ENCODE measurements at regions not wholly inside any gene's neighbourhood (a gene's known extent, or its start where the extent isn't known, plus 50 kb on each side); places are given as distances from the start of the nearest gene placed in this dataset.

DNA sequence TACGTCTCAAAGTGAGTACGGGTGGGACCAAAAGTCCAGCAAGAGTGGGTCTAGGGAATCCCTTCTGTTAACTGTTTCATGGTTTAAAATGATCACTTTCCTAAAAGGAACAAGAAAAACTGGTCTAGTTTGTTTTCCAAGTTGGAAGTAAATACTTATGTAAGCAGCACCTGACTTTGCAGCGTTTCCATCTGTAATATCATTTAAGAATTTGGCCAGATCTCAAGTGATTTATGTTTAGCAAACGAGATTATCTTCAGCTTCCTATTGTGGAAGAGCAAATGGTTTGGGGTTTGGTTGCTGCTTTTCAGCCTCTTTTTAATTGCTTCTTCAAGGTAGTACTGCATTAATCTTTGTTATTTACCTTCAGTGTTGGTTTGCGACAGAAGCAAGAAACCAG is 50.4 kb downstream of the FHIP1A start:
- Histone ChIP-seq H3K4me3 (no peak overlapping the region), H3K36me3 (no peaks in the 10 kb centered on the region), H3K9me3 (no peaks in the 10 kb centered on the region), H3K27me3 (no peaks in the 10 kb centered on the region), H3K27ac (no peak overlapping the region), H3K4me1 (peaks cover 32% of the 10 kb centered on the region)
- TF ChIP-seq POLR2AphosphoS5 (IDR thresholded peaks at IDR 0.05) = no peak
- TF ChIP-seq, protein P1, sequence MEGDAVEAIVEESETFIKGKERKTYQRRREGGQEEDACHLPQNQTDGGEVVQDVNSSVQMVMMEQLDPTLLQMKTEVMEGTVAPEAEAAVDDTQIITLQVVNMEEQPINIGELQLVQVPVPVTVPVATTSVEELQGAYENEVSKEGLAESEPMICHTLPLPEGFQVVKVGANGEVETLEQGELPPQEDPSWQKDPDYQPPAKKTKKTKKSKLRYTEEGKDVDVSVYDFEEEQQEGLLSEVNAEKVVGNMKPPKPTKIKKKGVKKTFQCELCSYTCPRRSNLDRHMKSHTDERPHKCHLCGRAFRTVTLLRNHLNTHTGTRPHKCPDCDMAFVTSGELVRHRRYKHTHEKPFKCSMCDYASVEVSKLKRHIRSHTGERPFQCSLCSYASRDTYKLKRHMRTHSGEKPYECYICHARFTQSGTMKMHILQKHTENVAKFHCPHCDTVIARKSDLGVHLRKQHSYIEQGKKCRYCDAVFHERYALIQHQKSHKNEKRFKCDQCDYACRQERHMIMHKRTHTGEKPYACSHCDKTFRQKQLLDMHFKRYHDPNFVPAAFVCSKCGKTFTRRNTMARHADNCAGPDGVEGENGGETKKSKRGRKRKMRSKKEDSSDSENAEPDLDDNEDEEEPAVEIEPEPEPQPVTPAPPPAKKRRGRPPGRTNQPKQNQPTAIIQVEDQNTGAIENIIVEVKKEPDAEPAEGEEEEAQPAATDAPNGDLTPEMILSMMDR (IDR thresholded peaks at IDR 0.05) = no peak
- no peak for TF ChIP-seq EP300 (IDR thresholded peaks at IDR 0.05)
- no peak for TF ChIP-seq POLR2A (IDR thresholded peaks at IDR 0.05)
- WGBS = 38% methylated on average over 5 of the region's 5 CpGs
- no peak for DNase-seq (ENCODE audit: low spot score in 2 of 2)

DNA sequence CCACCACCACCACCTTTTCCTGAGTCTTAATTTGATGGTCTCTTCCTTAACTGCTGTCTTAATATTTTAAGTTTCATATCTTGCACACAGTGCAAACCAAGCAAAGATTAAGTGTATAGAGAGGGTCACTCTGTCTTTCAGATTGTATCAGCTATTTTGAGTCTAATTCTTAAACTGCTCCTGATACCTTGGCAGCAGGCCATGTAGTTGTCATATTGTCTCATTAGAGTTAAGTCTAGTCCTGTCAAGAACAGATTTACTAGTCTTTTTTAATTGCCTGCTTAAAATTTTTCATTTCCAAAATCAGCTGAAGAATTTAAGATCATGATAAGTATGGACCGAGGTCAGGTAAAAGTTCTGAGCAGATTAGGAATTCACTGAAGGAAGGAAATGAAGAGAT is 51.5 kb downstream of the FHIP1A start:
- Histone ChIP-seq H3K27me3 (no peaks in the 10 kb centered on the region), H3K4me1 (peaks cover 32% of the 10 kb centered on the region), H3K27ac (no peak overlapping the region), H3K9me3 (no peaks in the 10 kb centered on the region), H3K4me3 (no peak overlapping the region), H3K36me3 (no peaks in the 10 kb centered on the region)
- TF ChIP-seq POLR2AphosphoS5 (IDR thresholded peaks at IDR 0.05) (no peak), EP300 (IDR thresholded peaks at IDR 0.05) (no peak), POLR2A (IDR thresholded peaks at IDR 0.05) (no peak)
- TF ChIP-seq, protein P1 (IDR thresholded peaks at IDR 0.05) = no peak
- DNase-seq (ENCODE audit: low spot score in 2 of 2) = no peak
- WGBS = 29% methylated on average over 1 of the region's 1 CpG

DNA sequence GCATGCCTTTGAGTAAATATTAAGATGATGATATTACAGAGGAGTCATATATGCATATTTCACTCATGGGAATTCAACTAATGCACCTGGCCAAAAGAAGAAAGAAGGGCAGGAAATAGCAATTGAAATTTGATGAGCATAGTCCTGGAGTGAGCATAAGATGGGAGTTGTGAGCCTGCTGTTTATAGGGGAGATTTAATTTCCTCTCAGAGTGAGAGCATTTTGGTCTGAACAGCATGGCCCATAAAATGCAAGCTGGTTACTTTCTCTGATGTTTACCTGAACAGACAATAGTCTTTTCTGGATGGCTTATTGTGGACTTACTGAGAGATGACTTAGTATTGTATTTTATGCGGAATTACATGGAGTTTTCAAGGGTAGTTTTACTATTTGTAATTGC is 53.6 kb downstream of the FHIP1A start:
- H3K4me3 ChIP-seq = no peak overlapping the region
- peaks cover 29% of the 10 kb centered on the region for H3K4me1 ChIP-seq
- H3K9me3 ChIP-seq = no peaks in the 10 kb centered on the region
- no peaks in the 10 kb centered on the region for H3K36me3 ChIP-seq
- DNase-seq (ENCODE audit: low spot score in 2 of 2) = no peak
- H3K27me3 ChIP-seq = no peaks in the 10 kb centered on the region
- 93% methylated on average over 1 of the region's 1 CpG for WGBS
- no peak for TF ChIP-seq POLR2A (IDR thresholded peaks at IDR 0.05)
- TF ChIP-seq EP300 (IDR thresholded peaks at IDR 0.05) = no peak
- TF ChIP-seq POLR2AphosphoS5 (IDR thresholded peaks at IDR 0.05) = no peak
- TF ChIP-seq, protein P1 (IDR thresholded peaks at IDR 0.05) = no peak
- no peak overlapping the region for H3K27ac ChIP-seq

DNA sequence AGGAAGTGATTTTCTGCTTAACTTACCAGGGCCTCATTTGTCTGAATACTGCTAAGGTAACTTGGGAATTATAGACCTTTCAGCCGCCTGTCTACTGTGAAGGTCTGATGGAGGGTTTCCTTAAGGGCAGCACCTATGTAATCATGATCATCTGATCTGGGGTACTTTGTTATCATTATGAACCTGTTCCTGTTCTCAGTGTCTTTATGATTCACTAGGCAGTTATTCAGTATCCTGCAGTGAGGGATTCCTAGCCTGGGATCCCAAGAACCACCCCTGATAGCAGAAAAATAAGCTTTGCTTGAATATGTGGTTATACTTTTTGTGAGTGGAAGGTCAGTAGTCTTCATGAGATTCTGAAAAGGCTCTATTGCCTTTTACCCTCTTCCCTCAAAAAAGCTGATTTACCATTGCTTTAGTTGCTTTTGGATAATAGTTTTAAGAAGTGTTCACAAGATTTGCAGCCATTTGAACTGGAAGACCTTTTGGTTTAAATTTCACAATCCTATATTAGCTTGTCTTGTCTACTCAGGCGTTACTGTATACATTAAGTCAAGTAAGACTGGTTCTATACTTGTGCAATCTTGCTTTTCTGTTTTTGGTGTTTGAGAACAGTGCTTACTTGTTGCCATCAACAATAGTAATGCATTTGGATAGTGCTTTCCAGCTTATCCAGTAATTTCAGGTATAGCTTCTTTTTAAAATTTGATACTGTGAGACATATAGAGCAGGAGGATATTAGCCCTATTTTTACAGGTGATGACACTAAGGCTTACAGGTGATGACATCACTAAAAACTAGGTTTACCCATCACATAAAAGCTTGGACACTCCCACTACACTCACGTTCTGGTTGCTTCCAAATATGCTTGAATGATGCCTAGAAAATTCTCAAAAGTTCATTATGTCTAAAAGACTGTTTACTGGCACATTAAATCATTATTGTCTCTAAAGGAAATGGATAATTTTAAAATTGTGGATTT is 60.0 kb downstream of the FHIP1A start:
- 61% methylated on average over 3 of the region's 3 CpGs for WGBS
- Histone ChIP-seq H3K4me1 (peaks cover 23% of the 10 kb centered on the region), H3K36me3 (no peaks in the 10 kb centered on the region), H3K9me3 (no peaks in the 10 kb centered on the region), H3K27me3 (no peaks in the 10 kb centered on the region), H3K4me3 (no peak overlapping the region), H3K27ac (peak overlapping the region; percentile 55)
- no peak for DNase-seq (ENCODE audit: low spot score in 2 of 2)
- no peak for TF ChIP-seq POLR2AphosphoS5 (IDR thresholded peaks at IDR 0.05)
- TF ChIP-seq, protein P1 (IDR thresholded peaks at IDR 0.05) = no peak
- TF ChIP-seq POLR2A (IDR thresholded peaks at IDR 0.05) = no peak
- no peak for TF ChIP-seq EP300 (IDR thresholded peaks at IDR 0.05)

DNA sequence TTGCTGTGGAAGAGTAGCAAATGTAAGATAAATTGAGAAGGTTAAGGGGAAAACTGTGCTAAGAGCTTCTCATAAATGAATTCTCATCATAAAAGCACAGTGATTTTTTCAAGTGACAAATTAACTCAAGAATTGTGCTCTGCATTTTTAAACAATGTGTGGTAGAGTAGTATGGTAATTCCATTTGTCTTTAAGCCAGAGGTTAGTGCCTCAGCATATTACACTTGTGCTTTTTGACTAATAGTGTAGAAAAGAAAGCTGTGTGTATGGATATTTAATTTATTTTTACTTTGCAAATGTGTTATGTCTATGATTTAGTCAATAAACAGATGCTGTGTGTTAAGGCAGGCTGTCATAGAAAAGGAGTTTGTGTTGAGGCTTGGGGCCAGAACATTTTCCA is 61.0 kb downstream of the FHIP1A start:
- Histone ChIP-seq H3K36me3 (no peaks in the 10 kb centered on the region), H3K4me1 (peaks cover 23% of the 10 kb centered on the region), H3K4me3 (no peak overlapping the region), H3K27ac (peak overlapping the region; percentile 55), H3K27me3 (no peaks in the 10 kb centered on the region), H3K9me3 (no peaks in the 10 kb centered on the region)
- no peak for TF ChIP-seq EP300 (IDR thresholded peaks at IDR 0.05)
- TF ChIP-seq, protein P1 (IDR thresholded peaks at IDR 0.05) = no peak
- TF ChIP-seq POLR2AphosphoS5 (IDR thresholded peaks at IDR 0.05) = no peak
- no peak for TF ChIP-seq POLR2A (IDR thresholded peaks at IDR 0.05)
- DNase-seq (ENCODE audit: low spot score in 2 of 2) = no peak

Data from suprapubic skin (tissue), 4 donors.